SK-N-MC (cell line): ENCODE measurements at regions not wholly inside any gene's neighbourhood (a gene's known extent, or its start where the extent isn't known, plus 50 kb on each side); places are given as distances from the start of the nearest gene placed in this dataset.

Experiments used
- EZH2 ChIP-seq: fragments of 200-600 bp; sonication (generic); IDR thresholded peaks from one replicate; pipeline ENCODE4 v1.6.1; 2017; ENCODE audit warnings: antibody characterized with exemption
- POLR2AphosphoS5 ChIP-seq: IDR thresholded peaks from 2 replicates; pipeline ENCODE4 v1.6.1; 2012; ENCODE audit warnings: mild to moderate bottlenecking, low read depth, low read length, borderline replicate concordance

DNA sequence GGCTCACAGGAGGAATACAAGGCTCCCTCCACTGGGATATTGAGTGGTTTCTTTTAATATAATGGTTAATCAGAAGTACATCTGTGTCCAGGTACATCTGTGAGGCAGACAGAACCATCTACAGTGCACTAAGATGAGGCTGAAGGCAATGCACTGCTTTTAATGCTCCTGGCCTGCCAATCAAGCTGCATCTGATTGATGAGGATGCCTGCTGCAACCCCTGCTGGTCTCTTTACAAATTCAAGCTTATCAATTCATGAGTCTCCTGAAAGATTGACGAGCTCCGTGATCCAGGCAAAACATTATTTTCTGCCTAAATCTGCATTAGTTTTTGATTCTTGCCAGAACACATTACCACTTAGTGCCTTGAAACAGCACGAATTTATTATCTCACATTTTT lies 1139.1 kb downstream of the AACS start:
- TF ChIP-seq EZH2 (no peak), POLR2AphosphoS5 (no peak)
